ENCODE measurements at regions not wholly inside any gene's neighbourhood (a gene's known extent, or its start where the extent isn't known, plus 50 kb on each side); places are given as distances from the start of the nearest gene placed in this dataset.

DNA sequence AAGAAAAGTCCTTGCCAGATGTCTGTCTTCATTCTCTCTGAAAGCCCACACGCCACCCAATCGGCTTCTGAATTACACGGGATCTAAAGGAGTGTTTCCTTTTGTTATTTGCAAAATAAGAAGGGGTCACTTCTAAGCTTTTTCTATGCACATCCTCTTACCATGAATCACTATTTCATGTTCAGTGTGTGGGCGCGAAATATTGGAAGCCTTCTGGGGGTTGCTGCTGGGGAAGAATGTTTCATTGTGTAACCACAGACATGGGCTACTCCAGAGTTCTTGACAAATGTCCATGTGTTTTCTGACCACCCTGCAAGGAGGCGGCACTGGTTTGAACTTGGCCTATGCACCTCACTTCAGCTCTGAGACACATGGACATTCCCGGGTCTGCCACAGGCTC, 133.6 kb upstream of the APCDD1 start:
- no peak overlapping the region for H3K4me3 ChIP-seq
- no peak overlapping the region for H3K27ac ChIP-seq
- H3K27me3 ChIP-seq: no peaks in the 10 kb centered on the region
- H3K4me1 ChIP-seq: no peaks in the 10 kb centered on the region
- no peaks in the 10 kb centered on the region for H3K9me3 ChIP-seq
- H3K9ac ChIP-seq (ENCODE audit: low read depth in 2 of 2, low read length in 2 of 2): no peak overlapping the region
- DNase-seq: no peak
- intact Hi-C loops (cut with DNase I): no loop called here
- H3K36me3 ChIP-seq: no peaks in the 10 kb centered on the region
- no peak for TF ChIP-seq CTCF (IDR thresholded peaks at IDR 0.05)

- Histone ChIP-seq H3K4me1 (no peaks in the 10 kb centered on the region), H3K27ac (no peak overlapping the region), H3K27me3 (no peaks in the 10 kb centered on the region), H3K9ac (ENCODE audit: low read depth in 2 of 2, low read length in 2 of 2) (no peak overlapping the region), H3K4me3 (no peak overlapping the region), H3K9me3 (no peaks in the 10 kb centered on the region), H3K36me3 (no peaks in the 10 kb centered on the region)
- intact Hi-C loops (cut with DNase I): no loop called here
- peak; percentile 4 for DNase-seq
- no peak for TF ChIP-seq CTCF (IDR thresholded peaks at IDR 0.05)
These were observed 132.9 kb upstream of the APCDD1 start for GRCh38 chr18:10321576-10321975.

DNA sequence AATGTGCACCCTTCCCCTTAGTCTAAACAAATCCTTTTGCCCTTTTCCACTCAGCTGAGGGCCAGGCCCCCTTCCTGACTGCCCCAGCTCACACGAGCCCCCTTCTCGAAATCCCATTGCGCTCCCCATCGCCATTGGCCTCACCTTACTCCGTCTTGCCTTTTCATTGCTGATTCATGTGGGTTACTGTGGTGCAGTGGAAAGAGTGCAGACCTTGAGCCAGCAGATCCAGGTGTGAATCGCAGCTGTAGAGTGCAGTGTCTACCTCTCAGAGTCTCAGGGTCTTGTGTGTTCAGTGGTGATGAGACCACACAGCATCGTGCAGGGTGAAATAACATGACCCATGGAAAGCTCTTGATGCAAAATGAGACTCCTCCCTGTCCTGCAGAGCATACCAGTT, 132.4 kb upstream of the APCDD1 start:
- peak; percentile 11 for DNase-seq
- H3K27me3 ChIP-seq: no peaks in the 10 kb centered on the region
- H3K9ac ChIP-seq (ENCODE audit: low read depth in 2 of 2, low read length in 2 of 2): no peak overlapping the region
- intact Hi-C loops (cut with DNase I): no loop called here
- TF ChIP-seq CTCF (IDR thresholded peaks at IDR 0.05): no peak
- H3K36me3 ChIP-seq: no peaks in the 10 kb centered on the region
- no peak overlapping the region for H3K4me3 ChIP-seq
- H3K9me3 ChIP-seq: no peaks in the 10 kb centered on the region
- H3K4me1 ChIP-seq: no peaks in the 10 kb centered on the region
- H3K27ac ChIP-seq: no peak overlapping the region

GRCh38 chr18:10322435-10322834, 132.0 kb upstream of the APCDD1 start:
- peak; percentile 3 for DNase-seq
- intact Hi-C loops (cut with DNase I): no loop called here
- Histone ChIP-seq H3K9ac (ENCODE audit: low read depth in 2 of 2, low read length in 2 of 2) (no peak overlapping the region), H3K27ac (no peak overlapping the region), H3K36me3 (no peaks in the 10 kb centered on the region), H3K27me3 (no peaks in the 10 kb centered on the region), H3K9me3 (no peaks in the 10 kb centered on the region), H3K4me3 (no peak overlapping the region), H3K4me1 (no peaks in the 10 kb centered on the region)
- no peak for TF ChIP-seq CTCF (IDR thresholded peaks at IDR 0.05)

DNA sequence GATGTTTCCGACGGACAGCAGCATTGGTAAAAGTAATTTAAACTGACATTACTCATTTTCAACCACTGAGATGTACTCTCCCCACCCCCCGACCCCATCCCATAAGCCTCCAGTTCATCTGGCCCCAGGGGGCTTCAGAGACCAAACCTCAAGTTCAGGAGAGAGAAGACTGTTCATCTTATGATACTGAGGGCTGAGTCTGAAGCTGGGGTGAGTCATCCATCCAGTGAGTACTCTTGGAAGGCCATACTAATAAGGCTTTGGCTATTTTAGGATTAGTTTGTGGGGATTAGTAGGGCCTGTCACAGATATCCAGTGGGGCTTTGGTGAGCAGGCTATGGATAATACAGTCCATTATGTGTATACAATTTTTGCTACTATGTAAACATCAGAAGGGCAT, 125.3 kb upstream of the APCDD1 start:
- no peaks in the 10 kb centered on the region for H3K4me1 ChIP-seq
- H3K27me3 ChIP-seq: no peaks in the 10 kb centered on the region
- no peak for DNase-seq
- no peak for TF ChIP-seq CTCF (IDR thresholded peaks at IDR 0.05)
- H3K36me3 ChIP-seq: no peaks in the 10 kb centered on the region
- no peak overlapping the region for H3K27ac ChIP-seq
- no peak overlapping the region for H3K9ac ChIP-seq (ENCODE audit: low read depth in 2 of 2, low read length in 2 of 2)
- intact Hi-C loops (cut with DNase I): no loop called here
- H3K4me3 ChIP-seq: no peak overlapping the region
- H3K9me3 ChIP-seq: no peaks in the 10 kb centered on the region

GRCh38 chr18:10330428-10330827, 124.0 kb upstream of the APCDD1 start:
- H3K36me3 ChIP-seq: no peaks in the 10 kb centered on the region
- H3K9me3 ChIP-seq: no peaks in the 10 kb centered on the region
- no peaks in the 10 kb centered on the region for H3K27me3 ChIP-seq
- no peaks in the 10 kb centered on the region for H3K4me1 ChIP-seq
- H3K9ac ChIP-seq (ENCODE audit: low read depth in 2 of 2, low read length in 2 of 2): no peak overlapping the region
- H3K4me3 ChIP-seq: no peak overlapping the region
- intact Hi-C loops (cut with DNase I): no loop called here
- no peak for TF ChIP-seq CTCF (IDR thresholded peaks at IDR 0.05)
- no peak overlapping the region for H3K27ac ChIP-seq
- no peak for DNase-seq

All from colonic mucosa (tissue), 4 donors.